Mesothelial cell of epicardium (in vitro differentiated cells): ENCODE measurements at regions not wholly inside any gene's neighbourhood (a gene's known extent, or its start where the extent isn't known, plus 50 kb on each side); places are given as distances from the start of the nearest gene placed in this dataset.

Experiments
- DNase-seq, 2 experiments: peaks; one replicate each; pipeline ENCODE4 v3.0.0; 2021; ENCODE audit warnings: low spot score in 2 of 2; ENCODE audit not compliant: unreplicated experiment in 2 of 2
- H3K27ac Mint-ChIP-seq: 2 replicates; pipeline ENCODE4 v1.8.0; 2021; ENCODE audit warnings: mixed read lengths
- H3K27me3 Mint-ChIP-seq: 2 replicates; pipeline ENCODE4 v1.8.0; 2021; ENCODE audit warnings: low read depth, mixed read lengths
- H3K36me3 Mint-ChIP-seq: 2 replicates; pipeline ENCODE4 v1.8.0; 2021; ENCODE audit warnings: mixed read lengths
- H3K4me1 Mint-ChIP-seq: 2 replicates; pipeline ENCODE4 v1.8.0; 2021; ENCODE audit warnings: mixed read lengths
- H3K4me3 Mint-ChIP-seq: 2 replicates; pipeline ENCODE4 v1.8.0; 2021; ENCODE audit warnings: mild to moderate bottlenecking, moderate library complexity, mixed read lengths
- H3K9me3 Mint-ChIP-seq: 2 replicates; pipeline ENCODE4 v1.8.0; 2021; ENCODE audit warnings: mixed read lengths
- CTCF ChIP-seq: fragments of 200-600 bp; sonication (generic); IDR thresholded peaks from one replicate; pipeline ENCODE4 v1.5.0; 2021; ENCODE audit warnings: antibody characterized with exemption; ENCODE audit not compliant: unreplicated experiment

- Mint-ChIP-seq H3K27me3 (peaks cover 43% of the 10 kb centered on the region), H3K9me3 (no peaks in the 10 kb centered on the region), H3K4me1 (no peaks in the 10 kb centered on the region), H3K27ac (no peak overlapping the region), H3K4me3 (no peak overlapping the region), H3K36me3 (no peaks in the 10 kb centered on the region)
- DNase-seq, result no peak
- no peak for TF ChIP-seq CTCF
These were observed 183.5 kb upstream of the SNX19 start for GRCh38 chr11:131099746-131100145.

GRCh38 chr11:131108760-131109159 is 192.5 kb upstream of the SNX19 start:
- DNase-seq, result no peak
- no peak overlapping the region for H3K27ac Mint-ChIP-seq
- H3K36me3 Mint-ChIP-seq, result no peaks in the 10 kb centered on the region
- peaks cover 37% of the 10 kb centered on the region for H3K27me3 Mint-ChIP-seq
- no peak overlapping the region for H3K4me3 Mint-ChIP-seq
- H3K4me1 Mint-ChIP-seq, result no peaks in the 10 kb centered on the region
- H3K9me3 Mint-ChIP-seq, result no peaks in the 10 kb centered on the region
- TF ChIP-seq CTCF, result no peak

- peaks cover 33% of the 10 kb centered on the region for H3K27me3 Mint-ChIP-seq
- no peaks in the 10 kb centered on the region for H3K9me3 Mint-ChIP-seq
- TF ChIP-seq CTCF, result no peak
- no peak for DNase-seq
- H3K36me3 Mint-ChIP-seq, result no peaks in the 10 kb centered on the region
- no peaks in the 10 kb centered on the region for H3K4me1 Mint-ChIP-seq
- no peak overlapping the region for H3K4me3 Mint-ChIP-seq
- no peak overlapping the region for H3K27ac Mint-ChIP-seq
These were observed 193.0 kb upstream of the SNX19 start for GRCh38 chr11:131109257-131109656.

- Mint-ChIP-seq H3K36me3 (no peaks in the 10 kb centered on the region), H3K27me3 (peaks cover 28% of the 10 kb centered on the region), H3K9me3 (no peaks in the 10 kb centered on the region), H3K27ac (no peak overlapping the region), H3K4me3 (no peak overlapping the region), H3K4me1 (no peaks in the 10 kb centered on the region)
- no peak for TF ChIP-seq CTCF
- no peak for DNase-seq
These were observed 193.5 kb upstream of the SNX19 start for GRCh38 chr11:131109790-131110189.

- H3K4me1 Mint-ChIP-seq, result no peaks in the 10 kb centered on the region
- H3K4me3 Mint-ChIP-seq, result no peak overlapping the region
- no peaks in the 10 kb centered on the region for H3K9me3 Mint-ChIP-seq
- no peak overlapping the region for H3K27ac Mint-ChIP-seq
- H3K36me3 Mint-ChIP-seq, result no peaks in the 10 kb centered on the region
- DNase-seq, result no peak
- TF ChIP-seq CTCF, result no peak
- H3K27me3 Mint-ChIP-seq, result peaks cover 18% of the 10 kb centered on the region
These were observed 195.5 kb upstream of the SNX19 start for GRCh38 chr11:131111775-131112174.

GRCh38 chr11:131118247-131118646 is 202.0 kb upstream of the SNX19 start:
- Mint-ChIP-seq H3K9me3 (no peaks in the 10 kb centered on the region), H3K4me3 (no peak overlapping the region), H3K4me1 (no peaks in the 10 kb centered on the region), H3K36me3 (no peaks in the 10 kb centered on the region), H3K27me3 (peaks cover 8% of the 10 kb centered on the region), H3K27ac (no peak overlapping the region)
- no peak for DNase-seq
- no peak for TF ChIP-seq CTCF
